Calu3 (cell line): ENCODE measurements at regions not wholly inside any gene's neighbourhood (a gene's known extent, or its start where the extent isn't known, plus 50 kb on each side); places are given as distances from the start of the nearest gene placed in this dataset.

Experiments used
- BruUV-seq: library from RNA; stranded (reverse); fragments of 400-500 nt; replicated peaks from 2 replicates; lab custom pipeline; 2021; lab: Mats Ljungman, UMichigan
- CTCF ChIA-PET: fragments of 300-600 bp; sonication (Branson Sonifier 250); formaldehyde crosslinking; loops from one replicate; lab custom pipeline; 2022; ENCODE audit warnings: antibody characterized with exemption; lab: Charles Lee
- DNase-seq: peaks from one replicate; pipeline ENCODE4 v3.0.0; 2022
- H3K27ac Mint-ChIP-seq: one replicate; pipeline ENCODE4 v1.8.0; 2022; ENCODE audit warnings: mixed read lengths; ENCODE audit not compliant: unreplicated experiment
- H3K27me3 Mint-ChIP-seq: one replicate; pipeline ENCODE4 v1.8.0; 2022; ENCODE audit warnings: mixed read lengths; ENCODE audit not compliant: unreplicated experiment
- H3K36me3 Mint-ChIP-seq: one replicate; pipeline ENCODE4 v1.8.0; 2022; ENCODE audit warnings: mild to moderate bottlenecking, moderate library complexity, mixed read lengths; ENCODE audit not compliant: insufficient read depth, unreplicated experiment
- H3K4me1 Mint-ChIP-seq: one replicate; pipeline ENCODE4 v1.8.0; 2022; ENCODE audit warnings: mild to moderate bottlenecking, low read depth, mixed read lengths; ENCODE audit not compliant: unreplicated experiment
- H3K4me3 Mint-ChIP-seq: one replicate; pipeline ENCODE4 v1.8.0; 2022; ENCODE audit warnings: mild to moderate bottlenecking, low read depth, moderate library complexity, mixed read lengths; ENCODE audit not compliant: unreplicated experiment
- H3K9me3 Mint-ChIP-seq: one replicate; pipeline ENCODE4 v1.8.0; 2022; ENCODE audit warnings: low read depth, mixed read lengths; ENCODE audit not compliant: unreplicated experiment
- intact Hi-C: fragments of 100-400 bp; cut with micrococcal nuclease; formaldehyde crosslinking; loops from one replicate; pipeline ENCODE4 v1.10.0; 2022; ENCODE audit not compliant: unreplicated experiment
- TF ChIP-seq, protein P1 (sequence below): fragments of 200-600 bp; IDR thresholded peaks from one replicate; pipeline ENCODE4 v1.8.0; 2022; ENCODE audit warnings: antibody characterized with exemption; ENCODE audit not compliant: unreplicated experiment

DNA sequence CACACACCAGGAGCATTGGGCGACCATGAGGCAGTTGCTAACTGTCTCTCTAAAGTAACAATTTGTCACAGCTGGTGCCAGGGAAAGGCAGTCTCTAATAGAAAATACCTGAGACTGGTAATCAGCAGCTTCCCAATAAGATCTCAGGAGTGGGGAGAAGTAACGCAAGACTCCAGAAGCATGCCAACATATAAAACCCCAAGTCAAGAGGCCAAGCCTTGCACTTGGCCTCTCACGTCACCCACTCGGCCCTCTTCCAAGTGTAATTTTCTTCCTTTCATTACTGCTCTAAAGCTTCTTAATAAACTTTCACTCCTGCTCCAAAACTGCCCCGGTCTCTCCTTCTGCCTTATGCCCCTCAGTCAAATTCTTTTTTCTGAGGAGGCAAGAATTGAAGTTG lies 455.6 kb upstream of the ACVR2A start:
- Mint-ChIP-seq H3K4me1 (no peaks in the 10 kb centered on the region), H3K9me3 (no peaks in the 10 kb centered on the region), H3K27ac (no peak overlapping the region), H3K4me3 (no peak overlapping the region), H3K36me3 (no peaks in the 10 kb centered on the region), H3K27me3 (no peaks in the 10 kb centered on the region)
- CTCF ChIA-PET = interaction anchor here (0.7 kb wide), 1 partner anchor 136 kb away, joined by 3 read pairs; no protein-coding TSS in a partner anchor
- BruUV-seq = no TSS peak
- intact Hi-C loops = no loop called here
- TF ChIP-seq, protein P1, sequence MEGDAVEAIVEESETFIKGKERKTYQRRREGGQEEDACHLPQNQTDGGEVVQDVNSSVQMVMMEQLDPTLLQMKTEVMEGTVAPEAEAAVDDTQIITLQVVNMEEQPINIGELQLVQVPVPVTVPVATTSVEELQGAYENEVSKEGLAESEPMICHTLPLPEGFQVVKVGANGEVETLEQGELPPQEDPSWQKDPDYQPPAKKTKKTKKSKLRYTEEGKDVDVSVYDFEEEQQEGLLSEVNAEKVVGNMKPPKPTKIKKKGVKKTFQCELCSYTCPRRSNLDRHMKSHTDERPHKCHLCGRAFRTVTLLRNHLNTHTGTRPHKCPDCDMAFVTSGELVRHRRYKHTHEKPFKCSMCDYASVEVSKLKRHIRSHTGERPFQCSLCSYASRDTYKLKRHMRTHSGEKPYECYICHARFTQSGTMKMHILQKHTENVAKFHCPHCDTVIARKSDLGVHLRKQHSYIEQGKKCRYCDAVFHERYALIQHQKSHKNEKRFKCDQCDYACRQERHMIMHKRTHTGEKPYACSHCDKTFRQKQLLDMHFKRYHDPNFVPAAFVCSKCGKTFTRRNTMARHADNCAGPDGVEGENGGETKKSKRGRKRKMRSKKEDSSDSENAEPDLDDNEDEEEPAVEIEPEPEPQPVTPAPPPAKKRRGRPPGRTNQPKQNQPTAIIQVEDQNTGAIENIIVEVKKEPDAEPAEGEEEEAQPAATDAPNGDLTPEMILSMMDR = no peak
- DNase-seq = no peak

DNA sequence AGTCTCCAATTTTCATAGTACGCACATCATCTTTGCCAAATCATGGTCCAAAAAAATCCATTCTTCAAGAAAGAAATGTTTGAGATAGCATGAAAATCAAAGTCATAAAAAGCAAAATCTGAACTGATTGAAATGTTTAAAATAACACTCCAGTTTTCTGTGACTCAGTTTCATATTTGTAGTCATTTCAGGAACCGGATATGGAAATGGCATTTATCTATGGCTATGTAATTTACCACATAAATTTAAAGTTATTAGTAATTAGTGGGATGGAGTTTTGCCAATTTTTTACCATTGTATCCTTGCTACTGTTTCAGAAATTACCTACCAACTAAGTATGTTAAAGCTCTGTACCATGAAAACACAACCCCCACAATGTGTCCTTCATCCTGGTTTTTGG lies 456.6 kb upstream of the ACVR2A start:
- no peak for DNase-seq
- CTCF ChIA-PET = no interaction called here
- Mint-ChIP-seq H3K4me1 (no peaks in the 10 kb centered on the region), H3K4me3 (no peak overlapping the region), H3K27me3 (no peaks in the 10 kb centered on the region), H3K36me3 (no peaks in the 10 kb centered on the region), H3K9me3 (no peaks in the 10 kb centered on the region), H3K27ac (no peak overlapping the region)
- intact Hi-C loops = no loop called here
- TF ChIP-seq, protein P1 = no peak
- no TSS peak for BruUV-seq

DNA sequence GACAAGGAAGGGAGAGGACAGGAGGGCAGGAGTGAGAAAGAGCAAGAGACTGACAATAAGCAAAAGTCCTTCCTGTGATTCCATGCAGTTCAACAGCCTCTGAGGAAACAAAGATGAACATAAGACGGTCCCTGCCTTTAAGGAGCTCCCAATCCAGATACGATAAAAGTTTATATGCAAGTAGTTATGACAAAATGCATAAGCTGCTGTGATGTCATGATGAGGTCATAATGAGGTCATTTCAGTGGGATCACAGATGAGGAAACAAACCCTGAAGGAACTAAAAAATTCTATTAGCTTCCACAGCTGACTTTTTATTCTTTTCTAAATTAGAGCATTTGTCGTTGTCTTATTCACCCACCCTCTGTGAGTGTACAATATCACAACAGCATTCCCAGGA lies 458.5 kb upstream of the ACVR2A start:
- no peaks in the 10 kb centered on the region for H3K36me3 Mint-ChIP-seq
- CTCF ChIA-PET = no interaction called here
- no peak overlapping the region for H3K27ac Mint-ChIP-seq
- no peaks in the 10 kb centered on the region for H3K4me1 Mint-ChIP-seq
- H3K9me3 Mint-ChIP-seq = no peaks in the 10 kb centered on the region
- intact Hi-C loops = no loop called here
- no peak for DNase-seq
- no TSS peak for BruUV-seq
- no peak overlapping the region for H3K4me3 Mint-ChIP-seq
- no peaks in the 10 kb centered on the region for H3K27me3 Mint-ChIP-seq
- TF ChIP-seq, protein P1 = no peak

DNA sequence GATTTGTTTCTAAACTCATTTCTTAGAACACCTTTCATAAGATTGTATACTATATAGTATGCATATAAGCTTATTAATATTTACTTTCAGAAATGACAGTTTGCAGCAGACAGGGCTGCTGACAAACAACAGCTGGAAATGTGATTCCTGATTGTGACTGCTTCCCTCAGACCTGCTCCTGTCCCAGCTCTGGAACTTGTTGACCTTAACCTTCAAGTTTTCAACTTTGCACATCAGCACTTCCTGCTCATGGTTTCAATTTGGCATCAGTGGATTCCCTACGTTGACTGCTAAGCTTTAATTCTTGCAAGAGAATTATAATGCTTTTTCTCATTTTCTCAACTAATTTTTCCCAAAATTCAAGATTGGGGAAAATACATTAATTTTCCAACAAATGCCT lies 459.2 kb upstream of the ACVR2A start:
- Mint-ChIP-seq H3K27me3 (no peaks in the 10 kb centered on the region), H3K27ac (no peak overlapping the region), H3K4me1 (no peaks in the 10 kb centered on the region), H3K36me3 (no peaks in the 10 kb centered on the region), H3K9me3 (no peaks in the 10 kb centered on the region), H3K4me3 (no peak overlapping the region)
- no TSS peak for BruUV-seq
- DNase-seq = no peak
- TF ChIP-seq, protein P1 = no peak
- intact Hi-C loops = no loop called here
- CTCF ChIA-PET = no interaction called here

DNA sequence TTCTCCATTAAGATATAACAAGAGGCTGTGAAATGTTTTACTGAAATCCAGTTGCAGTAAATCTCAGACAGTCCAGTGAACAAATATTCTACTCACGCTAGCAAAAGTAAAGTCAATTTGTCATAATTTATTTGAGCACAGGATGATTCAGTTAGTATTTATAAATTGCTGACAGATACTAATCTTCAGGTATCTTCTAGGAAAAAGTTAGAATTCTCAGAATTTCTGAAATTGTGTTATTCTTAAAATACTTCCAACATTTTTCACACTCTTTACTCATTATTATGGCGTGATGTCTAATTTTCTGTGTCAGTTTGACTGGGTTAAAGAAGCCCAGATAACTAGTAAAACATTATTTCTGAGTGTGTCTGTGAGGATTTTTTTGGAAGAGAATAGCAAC lies 460.2 kb upstream of the ACVR2A start:
- no peaks in the 10 kb centered on the region for H3K27me3 Mint-ChIP-seq
- CTCF ChIA-PET = no interaction called here
- intact Hi-C loops = no loop called here
- TF ChIP-seq, protein P1 = no peak
- H3K4me1 Mint-ChIP-seq = no peaks in the 10 kb centered on the region
- no peak for DNase-seq
- no TSS peak for BruUV-seq
- no peak overlapping the region for H3K4me3 Mint-ChIP-seq
- no peak overlapping the region for H3K27ac Mint-ChIP-seq
- no peaks in the 10 kb centered on the region for H3K36me3 Mint-ChIP-seq
- no peaks in the 10 kb centered on the region for H3K9me3 Mint-ChIP-seq
